HL-60 (cell line): ENCODE measurements at regions not wholly inside any gene's neighbourhood (a gene's known extent, or its start where the extent isn't known, plus 50 kb on each side); places are given as distances from the start of the nearest gene placed in this dataset.

Source experiments
- DNase-seq, 2 experiments: peaks; one replicate each; pipeline ENCODE4 v3.0.0-alpha.2; 2010 to 2020; ENCODE audit warnings: low read depth in 1 of 2, low spot score in 1 of 2
- H3K27ac ChIP-seq: fragments of 250-450 bp; sonication (Bioruptor Pico); replicated peaks from 2 replicates; pipeline ENCODE4 v1.5.1; 2020; ENCODE audit warnings: mild to moderate bottlenecking, moderate library complexity
- H3K27me3 ChIP-seq: fragments of 250-450 bp; sonication (Bioruptor Pico); 2 replicates; pipeline ENCODE4 v1.5.1; 2021; ENCODE audit warnings: mild to moderate bottlenecking, moderate library complexity; ENCODE audit not compliant: insufficient read depth, poor library complexity, severe bottlenecking
- H3K4me3 ChIP-seq: replicated peaks from 2 replicates; pipeline ENCODE4 v1.5.1; 2011; ENCODE audit warnings: mild to moderate bottlenecking, control low read depth, low read length; ENCODE audit not compliant: insufficient read depth
- GABPA ChIP-seq: IDR thresholded peaks from 2 replicates; pipeline ENCODE4 v1.6.1; 2012; ENCODE audit warnings: low read depth
- POLR2AphosphoS5 ChIP-seq: IDR thresholded peaks from 2 replicates; pipeline ENCODE4 v1.6.1; 2012; ENCODE audit warnings: low read depth
- REST ChIP-seq: IDR thresholded peaks from 2 replicates; pipeline ENCODE4 v1.6.1; 2012; ENCODE audit warnings: low read depth; ENCODE audit not compliant: insufficient replicate concordance
- SPI1 ChIP-seq: IDR thresholded peaks from 2 replicates; pipeline ENCODE4 v1.6.1; 2012; ENCODE audit warnings: low read depth, mild to moderate bottlenecking, borderline replicate concordance
- TF ChIP-seq, protein P1 (sequence below): IDR thresholded peaks from one replicate; pipeline ENCODE4 v1.5.1; 2011; ENCODE audit warnings: low read length, control low read depth, inconsistent platforms; ENCODE audit not compliant: insufficient read depth

DNA sequence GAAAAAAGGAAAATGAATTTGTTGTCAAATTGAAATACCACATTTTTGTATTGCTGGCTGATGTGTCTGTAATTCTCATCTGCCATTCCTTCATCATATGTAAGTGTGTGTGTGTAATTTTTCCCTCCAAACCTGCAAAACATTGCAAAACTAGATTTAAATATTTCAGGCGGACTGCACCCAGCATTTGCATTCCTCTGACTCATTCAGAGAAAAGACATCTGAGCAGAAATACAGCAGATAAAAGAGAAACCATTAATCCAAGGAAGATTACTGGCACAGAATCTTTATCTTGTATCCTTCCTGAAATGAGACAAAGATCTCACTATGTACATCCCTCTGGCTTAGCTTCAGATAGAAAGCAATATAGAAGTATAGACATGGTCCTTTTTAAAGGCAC is 275.3 kb downstream of the TMEM38B start:
- Histone ChIP-seq H3K27ac (no peak overlapping the region), H3K4me3 (no peak overlapping the region)

GRCh38 chr9:105971986-105972385 is 277.6 kb downstream of the TMEM38B start:
- DNase-seq: no peak
- Histone ChIP-seq H3K27ac (no peak overlapping the region), H3K4me3 (no peak overlapping the region), H3K27me3 (no peaks in the 10 kb centered on the region)
- TF ChIP-seq, protein P1, sequence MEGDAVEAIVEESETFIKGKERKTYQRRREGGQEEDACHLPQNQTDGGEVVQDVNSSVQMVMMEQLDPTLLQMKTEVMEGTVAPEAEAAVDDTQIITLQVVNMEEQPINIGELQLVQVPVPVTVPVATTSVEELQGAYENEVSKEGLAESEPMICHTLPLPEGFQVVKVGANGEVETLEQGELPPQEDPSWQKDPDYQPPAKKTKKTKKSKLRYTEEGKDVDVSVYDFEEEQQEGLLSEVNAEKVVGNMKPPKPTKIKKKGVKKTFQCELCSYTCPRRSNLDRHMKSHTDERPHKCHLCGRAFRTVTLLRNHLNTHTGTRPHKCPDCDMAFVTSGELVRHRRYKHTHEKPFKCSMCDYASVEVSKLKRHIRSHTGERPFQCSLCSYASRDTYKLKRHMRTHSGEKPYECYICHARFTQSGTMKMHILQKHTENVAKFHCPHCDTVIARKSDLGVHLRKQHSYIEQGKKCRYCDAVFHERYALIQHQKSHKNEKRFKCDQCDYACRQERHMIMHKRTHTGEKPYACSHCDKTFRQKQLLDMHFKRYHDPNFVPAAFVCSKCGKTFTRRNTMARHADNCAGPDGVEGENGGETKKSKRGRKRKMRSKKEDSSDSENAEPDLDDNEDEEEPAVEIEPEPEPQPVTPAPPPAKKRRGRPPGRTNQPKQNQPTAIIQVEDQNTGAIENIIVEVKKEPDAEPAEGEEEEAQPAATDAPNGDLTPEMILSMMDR: no peak

More for the DNA sequence above, 275.3 kb downstream of the TMEM38B start:
- no peak for DNase-seq
- TF ChIP-seq, protein P1: no peak
- TF ChIP-seq SPI1 (no peak), POLR2AphosphoS5 (no peak), GABPA (no peak), REST (no peak)
- H3K27me3 ChIP-seq: no peaks in the 10 kb centered on the region

DNA sequence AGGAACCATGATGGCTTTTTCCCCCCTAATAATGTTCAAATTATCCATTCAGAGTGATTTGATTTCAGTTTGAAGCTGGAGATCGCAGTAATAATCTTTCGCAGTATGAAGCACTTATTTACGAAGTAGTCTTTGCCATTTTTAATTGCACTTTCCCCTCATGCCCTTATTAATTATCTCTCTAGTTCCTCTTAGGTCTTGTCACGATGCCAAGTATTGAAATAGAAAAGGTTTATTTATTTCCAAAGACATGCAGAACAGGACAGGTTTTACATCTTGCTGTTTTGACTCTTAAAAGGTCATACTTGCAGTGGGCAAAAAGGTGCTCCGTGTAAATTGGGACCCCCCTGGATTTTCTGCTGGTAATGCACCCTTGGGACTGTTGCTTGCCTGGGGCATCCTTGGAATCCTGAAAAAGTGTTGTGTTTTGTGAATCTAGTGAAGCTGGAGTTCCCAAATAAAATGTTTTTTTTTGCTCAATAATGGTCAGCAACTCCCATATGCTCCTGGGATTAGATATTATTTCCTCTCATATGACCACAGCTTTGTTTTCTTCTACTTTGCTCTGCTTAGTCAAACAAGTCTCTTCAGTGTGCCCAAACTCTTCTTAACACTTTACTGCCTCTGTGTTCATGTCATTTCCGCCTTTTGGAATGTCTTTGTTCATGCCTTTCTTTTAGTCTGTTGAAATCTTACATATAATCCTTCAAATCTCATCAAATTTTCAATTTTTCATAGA is 278.3 kb downstream of the TMEM38B start:
- H3K27me3 ChIP-seq: no peaks in the 10 kb centered on the region
- DNase-seq: no peak
- TF ChIP-seq SPI1 (no peak), GABPA (no peak), POLR2AphosphoS5 (no peak), REST (no peak)
- TF ChIP-seq, protein P1: no peak
- no peak overlapping the region for H3K4me3 ChIP-seq
- H3K27ac ChIP-seq: no peak overlapping the region

GRCh38 chr9:105973951-105974351 is 279.6 kb downstream of the TMEM38B start:
- Histone ChIP-seq H3K27me3 (no peaks in the 10 kb centered on the region), H3K27ac (no peak overlapping the region), H3K4me3 (no peak overlapping the region)
- TF ChIP-seq GABPA (no peak), REST (no peak)
- no peak for DNase-seq
